GM23248 (cell line): ENCODE measurements at regions not wholly inside any gene's neighbourhood (a gene's known extent, or its start where the extent isn't known, plus 50 kb on each side); places are given as distances from the start of the nearest gene placed in this dataset.
"Not testable (repeated sequence)": the region's sequence is repeated elsewhere in the genome, so short reads cannot be mapped to it uniquely, and the experiment has no call there.

Source experiments
- DNase-seq: peaks from one replicate; pipeline ENCODE4 v3.0.0-alpha.2; 2015
- H2AFZ ChIP-seq: fragments of 200-600 bp; sonication (generic); 2 replicates; pipeline ENCODE4 v1.6.1; 2016; ENCODE audit warnings: antibody characterized with exemption
- H3F3A ChIP-seq: fragments of 200-600 bp; sonication (generic); 2 replicates; pipeline ENCODE4 v1.6.1; 2016; ENCODE audit warnings: mild to moderate bottlenecking, antibody characterized with exemption, mixed run types; ENCODE audit not compliant: insufficient read depth
- H3K27ac ChIP-seq: fragments of 200-600 bp; sonication (generic); 2 replicates; pipeline ENCODE4 v1.5.1; 2016; ENCODE audit warnings: mild to moderate bottlenecking
- H3K27me3 ChIP-seq: fragments of 200-600 bp; sonication (generic); replicated peaks from 2 replicates; pipeline ENCODE4 v1.6.1; 2016; ENCODE audit warnings: mild to moderate bottlenecking; ENCODE audit not compliant: insufficient read depth
- H3K36me3 ChIP-seq: fragments of 200-600 bp; sonication (generic); 2 replicates; pipeline ENCODE4 v1.6.1; 2016; ENCODE audit warnings: low read depth, mild to moderate bottlenecking
- H3K4me1 ChIP-seq: fragments of 200-600 bp; sonication (generic); 2 replicates; pipeline ENCODE4 v1.6.1; 2016; ENCODE audit warnings: mild to moderate bottlenecking; ENCODE audit not compliant: insufficient read depth
- H3K4me2 ChIP-seq: fragments of 200-600 bp; sonication (generic); one replicate; pipeline ENCODE4 v1.6.1; 2016; ENCODE audit warnings: mild to moderate bottlenecking; ENCODE audit not compliant: unreplicated experiment
- H3K4me3 ChIP-seq: fragments of 200-600 bp; sonication (generic); 2 replicates; pipeline ENCODE4 v1.5.1; 2016; ENCODE audit warnings: mild to moderate bottlenecking
- H3K79me2 ChIP-seq: fragments of 200-600 bp; sonication (generic); 2 replicates; pipeline ENCODE4 v1.6.1; 2016; ENCODE audit warnings: mild to moderate bottlenecking; ENCODE audit not compliant: insufficient read depth
- H3K9ac ChIP-seq: fragments of 200-600 bp; sonication (generic); 2 replicates; pipeline ENCODE4 v1.6.1; 2016; ENCODE audit warnings: mild to moderate bottlenecking
- H3K9me2 ChIP-seq: fragments of 200-600 bp; sonication (generic); 2 replicates; pipeline ENCODE4 v1.6.1; 2016; ENCODE audit warnings: mixed run types, mild to moderate bottlenecking, moderate library complexity; ENCODE audit not compliant: insufficient read depth
- H3K9me3 ChIP-seq: fragments of 200-600 bp; sonication (generic); one replicate; pipeline ENCODE4 v1.6.1; 2017; ENCODE audit warnings: low read depth
- H4K20me1 ChIP-seq: fragments of 200-600 bp; sonication (generic); 2 replicates; pipeline ENCODE4 v1.6.0; 2016; ENCODE audit not compliant: insufficient read depth
- EZH2 ChIP-seq: fragments of 200-600 bp; sonication (generic); IDR thresholded peaks from 2 replicates; pipeline ENCODE4 v1.6.1; 2018; ENCODE audit warnings: antibody characterized with exemption, mild to moderate bottlenecking; ENCODE audit not compliant: insufficient read depth, poor library complexity, severe bottlenecking
- EZH2phosphoT487 ChIP-seq: fragments of 200-600 bp; sonication (generic); IDR thresholded peaks from 2 replicates; pipeline ENCODE4 v1.6.1; 2018; ENCODE audit warnings: antibody characterized with exemption, moderate library complexity, mild to moderate bottlenecking, low read depth; ENCODE audit not compliant: insufficient read depth
- WGBS, 2 experiments: methylation state at CpG; one replicate each; pipeline ENCODE4 v1.1.6; 2015 to 2017; ENCODE audit warnings: low lambda C conversion rate in 2 of 2, low coverage in 1 of 2; ENCODE audit errors: missing lambda C conversion rate in 2 of 2; 5-methylcytosine and 5-hydroxymethylcytosine counted together
- in situ Hi-C: fragments of 300-500 bp; cut with MboI; formaldehyde crosslinking; loops from 2 replicates; pipeline ENCODE4 v1.15.0; 2020

DNA sequence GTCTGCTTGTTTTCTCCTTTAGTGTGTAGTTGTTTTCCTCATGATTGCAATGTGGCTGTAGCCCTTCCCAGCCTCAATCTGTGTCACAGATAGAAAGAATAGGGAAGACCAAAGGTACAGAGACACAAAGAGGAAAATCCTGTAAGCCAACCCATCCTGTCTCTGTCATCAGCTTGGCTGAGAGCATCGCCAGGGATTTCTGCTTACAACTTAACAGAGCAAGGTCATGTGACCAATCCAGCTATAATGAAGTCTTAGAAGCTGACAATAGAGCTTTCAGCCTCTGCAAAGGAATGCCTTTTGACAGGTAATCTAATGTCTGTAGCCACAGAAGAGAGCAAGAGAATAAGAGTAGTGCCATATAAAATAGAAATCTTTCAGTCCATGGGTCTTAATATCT is 1598.0 kb upstream of the AGA start:
- Histone ChIP-seq H3K27me3 (no peaks in the 10 kb centered on the region), H3K79me2 (no peaks in the 10 kb centered on the region), H3K9me2 (no peaks in the 10 kb centered on the region), H3K27ac (no peak overlapping the region), H3K9ac (no peak overlapping the region), H3K4me2 (no peak overlapping the region), H4K20me1 (no peaks in the 10 kb centered on the region), H3K36me3 (no peaks in the 10 kb centered on the region), H3F3A (no peaks in the 10 kb centered on the region), H3K4me1 (no peaks in the 10 kb centered on the region), H3K4me3 (no peak overlapping the region), H2AFZ (no peak overlapping the region), H3K9me3 (no peaks in the 10 kb centered on the region)
- TF ChIP-seq EZH2phosphoT487 = no peak
- TF ChIP-seq EZH2 = no peak
- WGBS, 2 experiments = 4 to 6% methylated on average over 1 of the region's 1 CpG
- no peak for DNase-seq
- in situ Hi-C loops = no loop called here

DNA sequence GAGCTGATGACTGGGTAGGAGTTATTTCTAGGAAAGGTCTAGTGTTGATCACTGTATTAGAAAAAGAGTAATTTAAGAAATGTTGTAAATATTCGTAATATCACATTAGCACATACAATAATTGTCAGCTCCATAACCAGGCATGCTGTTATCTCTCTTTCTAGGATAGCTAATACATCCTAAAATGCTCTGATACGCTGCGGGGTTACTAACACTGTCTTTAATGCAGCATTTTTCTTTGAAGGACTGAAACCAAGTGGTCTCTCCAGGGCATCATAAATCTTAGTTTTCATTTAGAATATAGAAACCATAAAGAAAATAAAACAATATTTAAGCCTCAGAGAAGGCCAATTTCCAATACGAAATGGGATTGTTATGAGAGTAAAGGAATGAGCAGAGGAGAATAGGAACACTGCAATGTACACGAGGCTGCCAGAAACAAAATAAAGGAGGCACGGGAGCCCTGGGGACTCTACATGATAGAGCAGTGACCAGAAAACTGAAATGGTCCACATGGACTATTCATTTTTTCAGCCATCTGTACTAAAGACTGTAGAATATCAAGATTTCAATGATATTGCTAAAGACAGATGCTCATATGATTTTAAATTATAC is 1606.7 kb upstream of the AGA start:
- H3K4me1 ChIP-seq = no peaks in the 10 kb centered on the region

DNA sequence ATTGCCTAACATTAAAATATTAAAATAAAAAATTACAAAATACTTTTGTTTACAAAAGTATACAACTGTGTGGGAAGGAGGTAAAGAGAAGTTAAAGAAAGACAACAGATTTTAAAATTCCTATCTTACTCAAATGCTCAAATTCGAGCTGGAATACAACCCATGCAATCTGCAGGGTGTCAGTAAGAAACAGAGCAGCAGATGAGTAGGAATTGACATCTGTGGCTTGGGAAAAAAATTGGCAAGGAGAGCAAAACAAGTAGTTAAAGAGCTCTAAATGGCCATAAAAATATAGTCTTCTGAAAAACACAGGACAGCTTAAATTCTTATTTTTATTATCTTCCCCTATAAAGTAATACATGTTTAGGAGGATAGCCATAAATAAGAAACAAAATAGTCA is 1609.0 kb upstream of the AGA start:
- H2AFZ ChIP-seq = no peak overlapping the region
- H3K9ac ChIP-seq = no peak overlapping the region
- H3K4me3 ChIP-seq = no peak overlapping the region
- 0% methylated on average over 1 of the region's 1 CpG for WGBS, 2 experiments
- no peaks in the 10 kb centered on the region for H3K36me3 ChIP-seq
- H3K79me2 ChIP-seq = no peaks in the 10 kb centered on the region
- H3K9me2 ChIP-seq = no peaks in the 10 kb centered on the region
- no peaks in the 10 kb centered on the region for H3K9me3 ChIP-seq
- TF ChIP-seq EZH2 = no peak
- TF ChIP-seq EZH2phosphoT487 = no peak
- H3K4me2 ChIP-seq = no peak overlapping the region
- in situ Hi-C loops = no loop called here
- no peaks in the 10 kb centered on the region for H3K4me1 ChIP-seq
- no peaks in the 10 kb centered on the region for H4K20me1 ChIP-seq
- no peaks in the 10 kb centered on the region for H3K27me3 ChIP-seq
- no peak for DNase-seq
- no peak overlapping the region for H3K27ac ChIP-seq
- no peaks in the 10 kb centered on the region for H3F3A ChIP-seq

More for the DNA sequence above, 1606.7 kb upstream of the AGA start:
- Histone ChIP-seq H4K20me1 (no peaks in the 10 kb centered on the region), H3K36me3 (no peaks in the 10 kb centered on the region), H3K79me2 (no peaks in the 10 kb centered on the region), H3K9me2 (no peaks in the 10 kb centered on the region), H3K9ac (no peak overlapping the region), H3K27me3 (no peaks in the 10 kb centered on the region), H3K4me2 (no peak overlapping the region), H3K27ac (no peak overlapping the region), H3K4me3 (no peak overlapping the region), H3K9me3 (no peaks in the 10 kb centered on the region), H2AFZ (no peak overlapping the region), H3F3A (no peaks in the 10 kb centered on the region)
- WGBS, 2 experiments = 16 to 17% methylated on average over 6 of the region's 6 CpGs
- no peak for DNase-seq
- TF ChIP-seq EZH2 = no peak
- no peak for TF ChIP-seq EZH2phosphoT487
- in situ Hi-C loops = no loop called here

GRCh38 chr4:179059396-179059795 is 1617.2 kb upstream of the AGA start:
- Histone ChIP-seq H3K4me2 (no peak overlapping the region), H3K9me3 (peaks cover 2% of the 10 kb centered on the region), H3K9me2 (no peaks in the 10 kb centered on the region; the same call in 1 of the 2 replicates), H3K27ac (no peak overlapping the region), H3K4me3 (no peak overlapping the region), H2AFZ (no peak overlapping the region), H4K20me1 (no peaks in the 10 kb centered on the region), H3F3A (no peaks in the 10 kb centered on the region), H3K4me1 (no peaks in the 10 kb centered on the region), H3K9ac (no peak overlapping the region), H3K36me3 (no peaks in the 10 kb centered on the region), H3K79me2 (no peaks in the 10 kb centered on the region), H3K27me3 (no peaks in the 10 kb centered on the region)
- TF ChIP-seq EZH2 (no peak), EZH2phosphoT487 (no peak)
- WGBS, 2 experiments = 2 to 4% methylated on average over 3 of the region's 3 CpGs
- no peak for DNase-seq
- in situ Hi-C loops = no loop called here

- H3K4me1 ChIP-seq, H3K9ac ChIP-seq, H3K27me3 ChIP-seq, H3K4me3 ChIP-seq, H3F3A ChIP-seq, H3K27ac ChIP-seq, H2AFZ ChIP-seq, H3K9me3 ChIP-seq, H3K9me2 ChIP-seq, H3K36me3 ChIP-seq, in situ Hi-C loops, DNase-seq, H4K20me1 ChIP-seq, H3K4me2 ChIP-seq, H3K79me2 ChIP-seq: not testable (repeated sequence)
- 28 to 35% methylated on average over 12 of the region's 12 CpGs for WGBS, 2 experiments
Measured at GRCh38 chr4:179066254-179066653, 1624.0 kb upstream of the AGA start.
